ENCODE measurements at regions not wholly inside any gene's neighbourhood (a gene's known extent, or its start where the extent isn't known, plus 50 kb on each side); places are given as distances from the start of the nearest gene placed in this dataset.

DNA sequence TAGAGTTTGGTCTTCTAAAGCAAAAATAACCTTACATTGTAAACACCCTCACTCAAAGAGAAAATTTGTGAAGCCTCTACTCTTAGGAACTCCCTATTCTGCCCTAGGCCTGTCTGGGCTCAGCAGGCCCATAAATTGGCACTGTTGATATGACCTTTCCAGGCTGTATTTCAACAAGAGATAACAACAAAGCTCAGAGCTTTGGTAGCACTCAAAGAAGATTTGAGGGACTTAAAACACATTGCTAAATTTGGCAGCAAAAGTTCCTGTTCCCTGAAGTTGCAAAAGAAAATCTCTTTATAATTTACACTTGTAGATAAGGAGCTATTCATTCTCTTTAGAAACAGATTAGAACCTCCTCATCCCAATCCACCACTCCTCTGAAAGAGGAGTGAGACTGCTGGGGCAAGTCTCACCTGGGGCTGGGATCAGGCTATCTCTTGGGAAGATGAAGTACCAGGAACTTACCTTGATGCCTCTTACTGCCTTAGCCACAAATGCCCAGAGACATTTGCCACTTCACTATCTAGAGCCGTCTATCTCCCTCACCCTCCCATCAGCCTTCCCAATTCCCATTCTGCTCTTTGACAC is 110.4 kb upstream of the AKIP1 start:
- DNase-seq = no peak

GRCh38 chr11:8801121-8801520 is 109.9 kb upstream of the AKIP1 start:
- no peak for DNase-seq

GRCh38 chr11:8802251-8802650 is 108.7 kb upstream of the AKIP1 start:
- DNase-seq = no peak

DNA sequence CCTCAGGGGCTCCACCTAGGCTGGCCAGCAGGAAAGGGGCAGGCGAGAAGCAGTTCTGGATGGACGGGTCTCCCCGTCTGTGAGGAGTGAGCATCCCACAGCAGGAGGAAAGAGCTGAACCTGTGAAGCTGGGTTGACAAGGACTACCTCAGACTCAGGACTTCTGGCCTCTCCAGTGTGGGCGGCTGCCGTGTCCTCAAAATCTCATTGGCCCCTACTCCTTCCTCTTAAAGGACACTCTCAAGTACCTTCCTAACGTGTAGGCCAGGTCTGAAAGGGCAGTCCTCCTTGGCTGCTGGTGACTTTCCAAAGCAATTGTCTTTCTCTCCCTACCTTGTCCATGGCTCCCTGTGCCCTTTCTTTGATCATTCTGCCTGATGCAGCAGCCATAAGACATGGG is 107.0 kb upstream of the AKIP1 start:
- DNase-seq = no peak

GRCh38 chr11:8805296-8805695 is 105.7 kb upstream of the AKIP1 start:
- DNase-seq = no peak

- DNase-seq = no peak
Measured at GRCh38 chr11:8806974-8807373, 104.0 kb upstream of the AKIP1 start.

DNA sequence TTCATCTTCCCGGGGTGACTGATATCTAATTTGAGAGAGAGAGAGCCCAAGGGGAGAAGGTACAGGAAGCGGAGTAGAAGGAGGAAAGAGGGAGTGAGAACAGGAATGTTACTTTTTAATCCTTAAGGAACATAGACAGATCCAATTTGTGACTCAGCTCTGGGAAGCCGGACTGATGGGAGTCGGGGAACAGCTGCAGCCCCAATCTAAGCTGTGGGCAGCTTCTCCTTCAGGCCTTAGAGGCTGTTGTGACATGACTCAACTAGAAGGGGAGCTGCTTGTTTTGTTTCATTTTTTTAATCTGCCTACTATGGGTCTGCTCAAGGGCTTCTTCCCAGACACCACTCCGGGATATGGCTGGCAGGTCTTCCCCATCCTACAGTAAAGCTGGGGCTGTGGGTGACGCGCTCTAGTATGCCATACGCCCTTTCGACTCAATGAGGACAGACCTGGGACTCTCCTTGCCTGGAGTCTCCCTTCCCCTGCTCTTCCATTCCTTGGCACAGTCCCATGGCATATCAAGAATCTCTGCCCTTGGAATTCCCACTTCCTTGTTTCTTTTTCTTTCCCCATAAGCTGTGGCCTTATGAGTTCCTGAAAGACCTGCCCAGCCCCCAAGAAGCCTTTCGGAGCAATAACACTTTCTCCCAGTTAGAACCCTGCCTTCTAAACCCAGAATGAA is 103.3 kb upstream of the AKIP1 start:
- DNase-seq = no peak

GRCh38 chr11:8808226-8808585 is 102.8 kb upstream of the AKIP1 start:
- DNase-seq = no peak

DNA sequence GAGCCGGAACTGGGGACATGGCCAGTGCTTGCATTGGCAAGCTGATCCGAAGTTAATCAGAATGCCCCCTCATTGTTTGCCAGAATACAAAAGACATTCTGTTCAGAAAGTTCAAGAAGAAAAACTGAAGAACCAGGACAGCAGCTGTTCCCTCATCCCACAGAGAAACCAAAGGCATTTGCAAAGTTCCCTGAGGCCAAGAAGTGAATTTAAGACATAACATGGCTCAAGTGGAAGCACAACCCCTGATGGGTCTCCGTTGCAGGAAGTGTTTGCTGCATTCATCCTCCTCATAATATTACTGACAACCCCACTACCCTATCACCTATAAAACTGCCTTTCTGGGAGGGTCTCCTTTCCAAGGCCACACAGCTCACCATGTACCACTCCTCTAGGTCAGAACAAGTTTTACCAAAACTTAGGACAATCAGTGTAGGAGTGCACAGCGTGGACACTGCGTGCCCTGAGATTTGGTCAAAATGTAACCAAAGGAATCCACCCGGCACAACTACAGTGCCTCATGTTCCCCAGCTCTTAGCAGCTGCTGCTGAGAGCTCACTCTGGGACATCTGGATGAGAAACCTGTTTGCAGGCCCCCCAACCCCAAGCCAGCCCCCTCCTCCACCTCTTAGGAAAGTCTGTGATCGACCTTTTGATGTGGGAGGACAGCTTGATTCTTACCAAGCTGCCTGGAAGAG is 101.6 kb upstream of the AKIP1 start:
- DNase-seq = no peak

GRCh38 chr11:8809939-8810539 is 101.0 kb upstream of the AKIP1 start:
- no peak for DNase-seq

DNA sequence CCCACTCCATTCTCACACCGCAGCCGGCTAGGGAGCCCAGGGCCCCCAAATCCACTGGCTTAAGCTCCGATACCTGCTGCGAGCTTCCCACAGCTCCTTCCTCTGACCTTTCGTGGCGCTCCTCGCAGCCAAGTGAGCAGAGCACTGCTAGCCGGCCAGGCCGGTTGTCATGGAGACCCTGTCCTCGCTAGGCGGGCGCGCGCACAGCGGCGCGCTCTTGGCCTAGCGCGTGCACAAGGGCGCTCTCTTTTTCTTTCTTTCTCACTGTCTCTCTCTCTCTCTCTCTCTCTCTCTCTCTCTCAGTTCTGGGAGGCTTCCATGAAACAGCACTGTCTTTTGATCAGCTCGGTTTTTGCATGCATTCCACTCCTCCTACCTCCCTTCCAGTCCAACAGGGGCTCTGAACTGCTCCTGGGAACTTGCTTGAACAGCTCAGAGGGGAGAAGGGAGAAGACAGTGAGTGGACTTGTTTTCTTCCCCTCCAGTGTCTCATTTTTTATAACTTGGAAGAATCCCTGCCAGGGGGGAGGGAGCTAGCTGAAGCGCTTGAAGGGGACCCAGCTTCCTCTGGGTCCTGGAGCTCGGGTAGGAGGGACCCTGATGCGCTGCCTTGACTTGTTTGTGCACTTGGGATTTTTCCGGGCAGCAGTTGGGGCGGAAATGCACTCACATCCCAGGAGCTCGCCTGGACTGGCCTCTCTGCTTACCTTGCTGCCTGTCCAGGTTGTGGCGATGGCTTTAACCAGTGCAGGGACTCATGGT is 100.3 kb upstream of the AKIP1 start:
- DNase-seq = peak; percentile 64

DNA sequence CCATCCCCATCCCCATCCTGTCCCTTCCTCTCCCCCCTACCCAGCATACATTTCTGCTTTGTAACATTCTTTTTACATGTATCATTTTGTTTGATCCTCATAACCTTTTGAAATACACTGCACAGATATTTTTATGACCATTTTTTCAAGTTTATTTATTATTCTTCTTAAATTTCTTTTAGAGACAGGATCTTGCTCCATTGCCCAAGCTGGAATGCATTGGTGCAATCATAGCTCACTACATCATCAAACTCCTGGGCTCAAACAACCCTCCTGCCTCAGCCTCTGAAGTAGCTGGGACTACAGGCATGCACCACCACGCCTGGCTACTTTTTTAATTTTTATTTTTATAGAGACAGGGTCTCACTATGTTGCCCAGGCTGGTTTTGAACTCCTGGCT is 99.4 kb upstream of the AKIP1 start:
- no peak for DNase-seq

GRCh38 chr11:8812438-8812837 is 98.6 kb upstream of the AKIP1 start:
- no peak for DNase-seq

DNA sequence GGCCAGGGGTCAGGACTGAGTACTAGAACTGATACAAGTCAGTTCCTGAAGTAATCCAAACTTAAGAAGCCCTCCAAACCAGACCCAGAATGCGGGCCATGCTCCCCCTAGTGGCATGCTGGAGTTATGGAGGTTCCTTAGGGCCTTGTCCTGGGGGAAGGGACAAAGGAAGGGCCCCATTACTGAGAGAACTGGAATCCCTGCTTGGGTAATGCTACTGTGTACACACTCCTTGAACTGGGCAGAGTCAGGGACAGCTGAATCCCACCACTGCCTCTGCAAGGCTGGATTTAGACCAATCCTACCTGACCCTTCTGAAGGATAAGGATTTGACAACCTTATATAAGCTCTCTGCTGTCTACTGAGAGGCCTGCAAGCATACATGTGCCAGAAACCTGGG is 97.3 kb upstream of the AKIP1 start:
- DNase-seq = peak; percentile 38

GRCh38 chr11:8814209-8814922 is 96.6 kb upstream of the AKIP1 start:
- DNase-seq = no peak

- no peak for DNase-seq
Measured at GRCh38 chr11:8814923-8815240, 96.1 kb upstream of the AKIP1 start.

DNA sequence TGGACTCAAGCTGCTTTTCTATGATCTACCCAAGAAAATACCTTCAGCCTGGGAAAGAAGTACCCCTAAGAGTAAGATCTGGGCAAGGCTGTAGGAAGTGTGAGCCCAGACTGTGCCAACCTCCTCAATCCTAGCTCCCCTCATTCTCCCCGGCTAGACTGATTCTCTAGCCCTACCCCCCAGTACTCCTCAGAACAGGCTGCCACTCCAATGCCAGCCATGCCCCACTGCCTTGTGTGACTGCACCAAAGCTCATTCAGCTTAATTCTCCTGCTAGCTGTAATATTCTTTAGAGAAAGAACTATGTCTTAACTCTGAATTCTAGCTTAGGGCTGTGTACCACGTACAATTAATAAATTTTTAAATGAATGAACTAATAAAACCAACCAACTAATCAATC is 92.6 kb upstream of the AKIP1 start:
- no peak for DNase-seq

DNA sequence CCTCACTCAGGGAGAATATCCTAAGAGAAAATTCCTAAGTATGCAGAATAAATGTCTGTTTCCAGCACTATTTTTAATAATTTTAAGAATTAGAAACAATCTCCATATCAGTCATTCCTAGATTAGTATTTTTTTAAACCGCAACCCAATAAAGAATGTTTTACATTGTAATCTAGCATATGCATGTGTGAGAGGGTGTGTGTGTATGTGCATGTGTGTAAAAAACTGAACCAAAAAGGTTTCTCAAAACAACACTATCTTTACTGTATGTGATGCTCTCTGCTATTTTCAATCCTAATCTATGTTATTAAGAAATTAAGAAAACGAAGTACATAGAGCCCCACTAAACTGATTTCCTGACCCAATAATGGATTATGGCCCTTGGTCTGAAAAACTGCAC is 90.6 kb upstream of the AKIP1 start:
- DNase-seq = no peak

DNA sequence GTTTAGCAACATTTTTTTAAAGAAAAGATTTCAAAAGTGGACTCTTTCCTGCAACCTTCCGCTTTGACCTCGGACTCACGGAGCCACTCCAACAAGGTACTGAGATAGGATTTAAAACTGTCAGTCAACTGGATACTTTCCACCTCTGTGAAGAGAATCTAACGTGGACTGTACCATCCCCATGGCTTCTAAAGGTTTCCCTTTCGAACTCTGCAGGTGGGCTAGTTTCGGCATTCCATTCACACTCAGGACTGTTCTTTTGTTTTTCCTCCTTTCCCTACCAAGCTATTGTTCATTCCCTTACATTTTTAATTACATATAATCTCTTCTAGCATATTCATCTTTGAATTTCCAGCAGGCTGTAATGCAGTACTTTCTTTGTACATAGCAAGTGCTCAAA is 88.5 kb upstream of the AKIP1 start:
- no peak for DNase-seq

DNA sequence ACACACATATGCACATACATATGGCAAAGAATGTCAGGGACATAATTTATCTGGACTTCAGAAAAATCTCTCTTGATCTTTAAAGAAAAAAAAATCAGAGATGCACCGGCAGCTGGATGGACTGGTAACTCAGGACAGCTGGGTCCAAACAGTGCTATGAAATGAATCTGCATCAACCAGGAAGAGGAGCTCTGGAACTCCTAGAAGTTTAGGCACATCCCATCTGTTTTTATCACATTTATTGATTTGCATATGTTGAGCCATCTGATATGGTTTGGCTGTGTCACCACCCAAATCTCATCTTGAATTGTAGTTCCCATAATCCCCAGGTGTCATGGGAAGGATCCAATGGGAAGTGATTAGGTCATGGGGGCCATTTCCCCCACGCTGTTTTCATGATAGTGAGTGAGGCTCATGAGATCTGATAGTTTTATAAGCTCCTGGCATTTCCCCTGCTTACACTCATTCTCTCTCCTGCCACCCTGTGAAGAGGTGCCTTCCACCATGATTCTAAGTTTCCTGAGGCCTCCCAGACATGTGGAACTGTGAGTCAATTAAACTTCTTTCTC is 87.7 kb upstream of the AKIP1 start:
- DNase-seq = no peak

- DNase-seq = no peak
Measured at GRCh38 chr11:8826139-8826786, 84.7 kb upstream of the AKIP1 start.
